HUDEP-2 (cell line): ENCODE measurements at regions not wholly inside any gene's neighbourhood (a gene's known extent, or its start where the extent isn't known, plus 50 kb on each side); places are given as distances from the start of the nearest gene placed in this dataset.

Source experiments
- DNase-seq, 76 experiments: peaks; one replicate each; lab custom pipeline; 2025; ENCODE audit not compliant: unreplicated experiment in 76 of 76; lab: John Stamatoyannopoulos, UW

DNA sequence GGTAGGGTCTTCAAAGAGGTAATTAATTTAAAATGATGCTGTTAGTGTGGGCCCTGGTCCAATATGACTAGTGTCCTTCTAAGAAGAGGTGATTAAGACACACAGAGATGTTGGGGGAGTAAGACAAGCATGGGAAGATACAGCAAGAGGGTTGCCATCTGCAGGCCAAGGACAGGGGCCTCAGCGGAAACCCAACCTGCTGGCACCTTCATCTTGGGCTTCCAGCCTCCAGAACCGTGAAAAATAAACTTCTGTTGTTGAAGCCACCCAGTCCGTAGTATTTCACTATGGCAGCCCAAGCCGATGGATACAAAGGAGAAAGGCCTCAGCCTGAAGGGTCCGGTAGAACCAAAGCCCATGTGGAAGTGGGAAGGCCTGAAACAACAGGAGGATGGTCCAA is 161.7 kb upstream of the UBE2E1 start:
- no peak for DNase-seq

DNA sequence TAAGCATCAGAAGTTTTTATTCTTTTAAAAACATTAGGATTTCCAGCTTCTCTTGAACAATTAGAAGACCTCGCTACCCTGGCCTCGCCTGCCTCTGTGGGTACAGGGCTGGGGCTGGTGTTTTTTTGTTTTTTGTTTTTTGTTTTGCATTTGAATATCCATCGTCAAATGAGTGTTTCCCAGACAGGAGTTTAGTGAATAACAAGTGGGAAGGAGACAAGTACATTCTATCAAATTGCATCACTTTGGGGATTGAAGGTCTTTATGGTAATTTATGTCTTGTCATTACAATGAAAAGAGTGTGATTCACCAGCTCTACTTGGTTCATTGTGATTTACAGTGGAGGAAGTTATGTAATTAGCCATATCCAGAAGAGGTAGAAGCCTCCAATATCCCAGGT is 161.1 kb upstream of the UBE2E1 start:
- no peak for DNase-seq

DNA sequence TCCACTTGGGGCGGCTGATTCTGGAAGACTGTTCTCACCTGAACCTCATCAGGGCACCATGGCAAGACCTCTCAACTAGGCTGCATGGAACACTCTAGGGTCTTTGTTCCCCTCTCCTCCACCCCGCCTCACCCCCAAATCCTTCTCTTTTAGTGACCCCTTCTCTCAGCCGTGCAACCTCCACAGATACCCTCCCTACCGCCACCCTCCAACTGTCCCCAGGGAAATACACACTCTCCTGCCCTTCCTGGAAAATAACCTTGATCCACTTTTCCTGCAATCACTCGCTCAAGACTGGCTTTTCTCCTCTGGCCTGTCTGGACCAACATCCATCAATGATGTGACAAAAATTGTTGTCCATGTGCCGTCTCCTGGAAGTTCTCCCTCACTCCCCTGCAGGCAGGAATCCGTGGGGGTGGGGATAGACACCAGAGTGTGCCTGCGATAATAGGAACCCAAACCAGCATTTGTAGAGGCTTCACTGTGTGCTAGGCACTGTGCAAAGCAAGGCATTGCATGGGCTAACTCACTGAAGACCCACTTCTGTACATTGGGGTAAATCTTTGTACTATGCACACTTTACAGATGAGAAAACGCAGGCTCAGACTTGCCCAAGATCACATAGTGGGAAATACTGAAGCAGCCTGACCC is 160.1 kb upstream of the UBE2E1 start:
- no peak for DNase-seq

DNA sequence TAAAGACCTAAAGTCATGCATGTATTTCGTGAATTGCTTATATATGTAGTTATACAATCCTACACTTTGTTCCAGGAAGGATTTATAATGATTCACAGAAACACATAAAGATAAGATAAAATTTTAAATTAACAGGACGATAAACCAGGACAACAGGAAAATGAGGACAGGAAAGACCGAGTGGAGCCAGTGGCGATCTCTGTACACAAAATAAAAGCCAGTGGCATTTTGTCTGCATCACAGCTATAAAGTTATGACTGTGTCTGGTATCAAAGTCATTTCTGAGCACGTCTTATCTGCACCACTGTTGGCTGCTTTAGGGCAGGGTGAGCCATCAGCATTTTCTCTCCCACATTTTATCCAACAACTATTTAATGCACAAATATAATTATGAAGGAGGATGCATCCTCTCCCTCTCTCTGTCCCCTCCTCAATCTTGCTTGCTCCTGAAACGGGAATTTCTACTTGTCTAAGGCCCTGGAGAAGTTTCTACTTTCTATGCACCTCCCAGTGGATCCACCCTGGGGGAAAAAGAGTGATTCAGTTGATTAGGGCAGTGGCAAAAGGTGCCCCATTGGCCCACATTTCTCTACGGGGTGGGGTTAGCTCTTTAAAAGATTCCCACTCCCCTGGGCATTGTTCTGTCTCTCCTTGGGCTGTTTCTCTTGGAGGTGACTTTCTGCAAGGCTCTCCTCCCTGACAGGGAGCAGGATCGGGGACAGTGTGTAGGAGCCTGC is 159.4 kb upstream of the UBE2E1 start:
- DNase-seq: no peak

DNA sequence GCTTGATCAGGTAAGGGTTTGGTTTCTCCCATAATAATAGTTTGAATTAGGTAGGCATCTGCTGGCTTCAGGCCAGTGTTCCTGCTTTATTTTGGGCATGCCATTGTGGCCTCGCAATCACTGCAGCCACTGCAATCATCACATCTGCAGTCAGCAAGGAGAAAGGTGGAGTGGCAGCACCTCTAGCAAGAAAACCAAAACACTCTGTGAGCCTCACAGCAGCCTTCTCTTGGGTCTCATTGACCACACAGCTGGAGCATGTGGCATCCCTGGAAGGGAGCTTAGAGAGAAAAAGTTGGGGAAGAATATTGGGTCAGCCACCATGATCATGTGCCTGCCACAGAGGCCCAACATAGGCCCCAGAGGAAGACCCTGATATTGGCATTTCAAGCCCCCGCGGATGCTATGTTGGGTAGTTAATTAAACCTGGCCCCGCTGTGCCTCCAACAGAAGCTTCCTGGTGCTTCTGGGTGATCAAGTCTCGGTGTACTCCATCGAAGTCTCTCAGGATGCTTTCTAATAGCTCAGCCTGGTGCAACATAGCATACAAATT is 158.0 kb upstream of the UBE2E1 start:
- DNase-seq: no peak

DNA sequence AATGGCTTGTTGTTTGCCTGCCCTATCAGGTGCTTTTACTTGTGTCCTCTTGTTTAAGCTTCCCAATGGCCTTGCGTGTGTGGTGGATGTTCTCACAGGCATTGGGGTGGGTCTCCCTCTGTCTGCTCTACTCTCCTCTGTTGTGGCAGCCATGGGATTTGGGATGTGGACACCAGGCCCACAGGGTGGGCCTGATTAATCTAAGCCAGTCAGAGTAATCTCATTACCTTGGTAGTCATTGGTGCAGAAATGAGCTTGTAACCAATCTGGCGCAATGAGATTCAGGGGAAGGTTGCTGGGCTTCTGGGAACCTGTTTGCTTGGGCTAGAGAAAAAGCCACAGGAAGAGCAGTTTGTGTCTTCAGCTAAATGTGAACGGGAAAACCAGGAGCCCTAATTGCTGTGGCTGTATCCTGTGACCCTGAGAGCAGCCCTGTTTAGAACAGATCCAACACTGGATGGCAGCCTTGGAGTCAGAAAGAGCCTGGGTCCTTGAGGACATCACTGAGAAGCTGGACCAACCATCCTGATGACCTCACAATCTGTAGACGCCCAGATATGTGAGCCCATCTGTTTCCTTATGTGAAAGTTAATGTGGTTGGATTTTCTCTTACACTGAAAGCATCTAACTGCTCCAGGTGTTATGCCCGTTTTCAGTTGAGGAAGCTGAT is 157.3 kb upstream of the UBE2E1 start:
- DNase-seq: no peak

DNA sequence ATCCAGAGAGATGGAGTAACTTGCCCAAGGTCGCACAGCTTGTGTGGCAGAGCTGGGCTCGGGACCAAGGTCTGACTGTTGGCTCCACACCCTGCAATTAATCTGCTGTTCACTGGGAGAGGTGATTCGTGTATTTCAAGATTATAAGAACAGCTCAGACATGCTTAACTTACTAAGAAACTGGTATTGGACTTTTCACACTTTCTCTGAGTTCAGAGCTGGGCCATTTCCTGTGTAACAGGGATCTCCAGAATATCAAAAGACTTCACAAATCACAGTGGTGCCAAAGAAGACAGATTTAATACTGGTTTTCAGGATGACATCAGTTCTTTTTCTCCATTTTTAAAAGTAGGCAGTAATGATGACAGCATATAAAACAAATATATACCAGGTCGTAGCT is 156.8 kb upstream of the UBE2E1 start:
- DNase-seq: no peak

DNA sequence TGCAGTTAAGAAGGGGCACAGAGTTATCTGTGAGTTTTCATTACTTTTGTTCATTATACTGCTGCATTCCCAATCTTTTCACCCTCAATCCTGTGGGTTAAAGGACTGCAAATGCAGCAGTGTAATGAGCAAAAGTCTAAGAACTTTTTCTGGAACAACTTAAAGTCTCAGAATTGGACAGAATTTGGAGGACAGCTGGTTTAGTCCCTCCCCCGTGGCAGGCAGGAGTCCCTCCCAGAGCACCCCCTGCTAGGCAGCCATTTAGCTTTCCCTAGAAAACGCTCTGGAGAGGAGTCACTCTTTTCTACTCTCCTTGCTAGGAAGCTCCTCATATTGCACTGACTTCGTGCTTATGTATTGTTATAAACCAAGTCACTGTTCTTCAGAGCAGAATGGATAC is 156.3 kb upstream of the UBE2E1 start:
- DNase-seq: no peak

DNA sequence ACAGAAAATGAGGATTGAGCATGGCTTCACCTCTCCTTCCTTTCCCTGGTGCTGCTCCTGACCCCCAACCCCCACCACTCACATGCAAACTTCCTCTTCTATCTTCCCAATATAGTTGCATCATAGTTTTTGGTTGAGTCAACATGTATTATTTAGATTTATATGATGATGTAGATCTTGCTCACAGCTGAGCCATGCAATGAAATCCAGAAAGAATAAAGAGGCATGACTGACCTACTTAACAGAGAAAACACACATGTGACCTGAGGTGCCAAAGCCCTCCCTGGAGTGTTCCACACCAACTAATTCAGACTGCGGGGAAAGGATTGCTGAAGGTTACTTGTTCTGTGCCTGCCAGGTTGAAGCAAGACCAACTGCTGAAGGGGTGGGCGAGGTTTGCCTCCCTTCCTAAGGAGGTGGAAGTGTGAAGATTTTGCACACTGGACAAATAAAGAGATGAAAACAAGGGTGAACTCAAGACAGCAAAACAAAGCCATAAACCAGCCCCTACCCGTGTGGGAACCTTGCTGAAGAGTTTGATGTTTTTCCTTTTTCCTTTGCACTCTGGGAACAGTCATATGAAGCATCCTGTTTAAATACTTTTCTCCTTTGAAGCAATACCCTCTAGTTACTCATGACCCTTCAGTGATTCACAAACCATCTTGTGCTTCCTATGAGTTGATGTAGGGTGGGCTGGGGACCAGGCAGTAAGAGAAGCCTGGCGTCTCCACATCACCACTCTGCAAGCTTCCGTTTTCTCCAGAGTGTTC is 155.2 kb upstream of the UBE2E1 start:
- DNase-seq: no peak

DNA sequence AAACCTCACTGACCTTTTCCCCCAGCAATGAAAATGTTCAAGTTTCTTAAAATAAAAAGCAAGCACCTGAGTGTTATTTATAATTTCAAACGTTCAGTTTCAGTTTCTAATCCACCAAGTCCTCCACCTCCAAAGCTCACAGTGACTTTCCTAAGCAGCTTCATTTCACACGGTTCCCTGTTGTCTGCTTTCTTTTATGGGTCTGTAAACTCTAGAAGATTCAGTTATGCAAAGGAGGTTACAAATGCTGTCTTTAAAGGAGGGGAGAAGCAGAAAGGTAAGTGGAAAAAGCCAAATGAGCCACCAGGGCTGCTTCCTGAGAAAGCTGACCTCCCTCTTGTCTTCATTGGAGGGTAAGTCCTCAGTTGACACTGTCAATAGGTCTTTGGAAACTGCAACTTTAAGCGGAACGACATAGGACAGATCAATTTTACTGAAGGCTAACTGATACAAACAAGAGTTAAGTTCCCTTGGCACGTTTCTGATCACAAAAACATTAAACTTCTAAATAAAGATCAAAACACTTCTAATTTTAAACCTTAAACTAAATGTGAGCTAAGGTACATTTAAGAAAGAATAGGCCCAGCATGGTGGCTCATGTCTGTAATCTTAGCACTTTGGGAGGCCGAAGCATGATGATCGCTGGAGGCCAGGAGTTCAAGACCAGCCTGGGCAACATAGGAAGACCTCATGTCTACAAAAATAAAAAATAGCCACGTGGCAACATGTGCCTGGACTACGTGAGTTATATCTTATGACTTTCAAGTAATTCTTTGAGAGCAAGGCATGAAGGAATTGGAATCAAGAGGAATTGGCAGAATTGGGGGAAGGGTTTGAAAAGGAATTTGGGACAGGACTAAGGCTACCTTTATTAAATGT is 151.9 kb upstream of the UBE2E1 start:
- no peak for DNase-seq

DNA sequence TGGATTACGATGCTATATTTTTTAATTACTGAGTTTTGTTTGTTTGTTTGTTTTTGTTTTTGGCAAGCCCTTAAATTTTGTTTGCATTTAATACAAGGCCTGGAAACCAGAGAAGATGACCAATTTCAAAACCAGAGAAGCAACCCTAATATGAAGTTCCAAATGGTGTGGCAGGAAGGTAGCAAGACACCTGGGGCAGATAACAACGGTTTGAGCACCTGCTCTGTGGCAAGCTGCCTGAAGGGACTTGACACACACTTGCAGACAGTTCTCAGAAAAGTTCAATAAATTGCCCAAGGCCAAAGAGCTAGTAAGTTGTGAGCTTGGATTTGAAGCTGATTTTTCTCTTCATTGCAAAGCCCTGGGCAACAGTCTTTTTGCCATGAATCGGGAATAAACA is 151.2 kb upstream of the UBE2E1 start:
- DNase-seq: no peak

DNA sequence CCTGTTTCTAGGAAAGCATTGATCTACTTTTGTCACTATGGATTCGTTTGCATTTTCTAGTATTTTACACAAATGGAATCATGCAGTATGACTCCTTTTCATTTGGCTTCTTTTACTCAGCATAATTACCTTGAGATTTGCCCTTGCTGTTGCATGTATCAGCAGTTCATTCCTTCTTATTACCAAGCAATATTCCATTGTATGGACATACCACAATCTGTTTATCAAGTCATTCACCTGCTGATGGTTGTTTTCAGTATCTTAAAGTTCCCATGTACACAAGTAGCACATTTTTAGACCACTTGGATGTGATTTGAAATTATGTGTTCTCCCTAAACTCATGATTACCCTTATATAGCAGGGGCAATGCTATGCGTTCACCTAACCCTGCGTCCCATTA is 150.0 kb upstream of the UBE2E1 start:
- no peak for DNase-seq

DNA sequence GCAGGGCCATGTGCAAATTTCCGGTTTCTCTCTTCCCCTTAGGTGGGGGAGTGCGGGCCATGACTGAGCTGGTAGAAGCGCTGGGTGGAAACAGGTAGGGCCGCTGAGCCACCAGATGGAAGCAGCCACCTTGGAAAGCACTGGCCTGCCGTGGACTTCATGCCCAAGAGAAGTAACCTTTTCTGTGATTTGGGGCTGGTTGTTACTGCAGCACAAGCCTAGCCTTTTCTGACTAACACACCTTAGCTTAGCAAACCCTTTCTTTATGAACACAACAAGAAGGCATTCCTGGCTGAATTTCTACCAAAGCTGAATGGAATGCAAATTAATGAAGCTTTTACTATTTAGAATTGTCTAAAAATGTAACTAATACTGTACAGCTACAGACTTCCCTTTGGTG is 149.6 kb upstream of the UBE2E1 start:
- no peak for DNase-seq

DNA sequence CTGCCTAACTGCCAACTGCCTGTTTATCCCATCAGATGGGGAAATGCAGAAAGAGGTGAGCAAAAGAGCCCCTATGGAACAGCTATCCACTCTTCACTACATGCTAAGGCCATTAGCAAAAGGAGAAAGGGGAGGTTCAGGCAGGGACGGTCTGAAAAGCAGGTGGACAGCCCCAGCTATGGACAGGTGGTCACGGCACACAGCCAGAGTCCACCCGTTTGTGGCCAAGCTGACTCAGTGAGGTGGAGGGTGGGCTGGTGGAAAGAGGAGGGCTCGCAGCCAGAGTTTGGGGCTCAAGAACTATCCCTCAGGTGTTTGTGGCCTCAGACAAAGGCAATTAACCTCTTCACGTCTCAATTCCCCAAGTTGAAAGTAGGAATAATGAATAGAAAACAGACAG is 148.9 kb upstream of the UBE2E1 start:
- no peak for DNase-seq

DNA sequence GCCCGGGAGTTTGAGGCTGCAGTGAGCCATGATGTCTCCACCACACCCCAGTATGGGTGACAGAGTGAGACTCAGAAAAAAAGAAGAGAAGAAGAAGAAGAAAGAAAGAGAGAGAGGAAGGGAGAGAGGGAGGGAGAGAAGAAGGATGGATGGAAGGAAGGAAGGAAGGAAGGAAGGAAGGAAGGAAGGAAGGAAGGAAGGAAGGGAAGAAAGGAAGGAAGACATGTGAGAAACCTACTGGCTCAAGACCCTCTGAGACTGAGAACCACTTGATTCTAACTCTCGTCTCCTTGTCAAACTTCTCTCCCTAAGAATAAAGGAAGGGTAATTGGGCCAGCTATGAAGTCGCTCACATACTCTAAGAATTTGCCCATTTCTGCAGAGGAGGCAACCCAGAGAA is 148.1 kb upstream of the UBE2E1 start:
- no peak for DNase-seq

DNA sequence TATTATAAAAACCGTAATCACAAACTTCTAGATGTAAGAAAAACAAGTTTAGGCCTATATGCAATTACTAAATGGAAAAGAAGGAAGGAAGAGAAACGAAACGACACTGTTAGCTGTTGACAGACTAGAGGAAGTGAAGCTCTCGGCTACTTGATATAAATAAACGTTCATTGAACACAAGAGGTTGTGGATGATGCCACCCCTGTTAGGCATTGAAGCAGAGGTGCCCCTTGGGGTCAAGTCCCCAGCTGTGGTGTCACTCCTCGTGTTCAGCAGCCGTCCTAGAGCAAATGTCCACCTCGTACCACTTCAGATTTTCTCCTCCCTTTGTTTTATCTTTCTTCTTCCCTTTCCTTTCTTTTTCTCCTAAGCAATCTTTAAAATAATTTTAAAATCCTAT is 146.5 kb upstream of the UBE2E1 start:
- no peak for DNase-seq

DNA sequence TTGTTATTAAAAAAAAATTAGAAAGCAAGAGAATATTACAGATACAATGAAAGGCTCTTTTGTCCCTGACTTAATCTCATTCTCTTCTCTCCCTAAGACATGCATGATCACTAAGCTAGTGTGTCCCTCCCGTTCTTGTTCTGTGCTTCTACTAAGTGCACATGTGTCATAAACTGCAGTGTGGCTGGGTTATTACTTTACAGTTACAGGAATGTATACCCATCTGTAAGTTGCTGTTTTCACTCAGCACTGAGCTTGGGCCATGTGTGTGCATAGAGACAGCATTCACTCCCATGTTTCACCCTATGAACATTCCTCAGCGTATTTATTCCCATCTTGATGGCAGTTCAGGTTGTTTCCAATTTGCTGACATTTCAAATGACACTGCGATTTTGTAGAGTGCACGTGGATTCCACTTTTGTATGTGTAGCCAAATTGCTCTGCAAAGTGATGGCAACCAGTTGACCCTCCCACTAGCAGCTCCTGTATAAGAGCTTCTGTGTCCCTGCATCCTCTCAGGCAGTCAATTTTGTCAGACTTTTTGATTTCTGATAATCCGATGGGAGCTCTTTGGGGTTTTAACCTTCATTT is 145.8 kb upstream of the UBE2E1 start:
- DNase-seq: no peak

DNA sequence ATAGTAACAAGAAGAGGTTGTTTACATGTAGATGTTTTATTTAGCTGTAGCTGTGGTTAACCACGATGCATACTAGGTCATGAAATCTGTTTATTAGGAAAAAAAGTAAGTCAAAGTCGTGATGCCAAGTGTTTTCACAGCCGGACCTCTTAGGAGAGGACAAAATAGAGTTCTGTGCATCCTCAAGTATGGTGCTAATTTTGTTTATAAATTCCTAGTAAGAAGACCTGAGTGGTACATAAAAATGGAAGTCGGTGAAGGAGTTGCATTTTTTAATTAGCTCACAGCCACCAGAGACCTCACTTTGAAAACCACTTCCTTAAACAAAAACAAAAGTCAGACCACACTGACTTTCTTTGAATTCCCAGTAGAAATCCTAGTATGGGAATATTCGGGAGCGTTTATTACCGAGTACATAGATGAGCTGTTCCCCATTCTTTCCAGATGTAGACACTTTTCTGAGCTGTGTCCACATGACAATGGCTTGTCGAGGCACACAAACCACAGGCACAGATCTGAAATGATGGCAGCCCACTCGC is 143.6 kb upstream of the UBE2E1 start:
- no peak for DNase-seq

DNA sequence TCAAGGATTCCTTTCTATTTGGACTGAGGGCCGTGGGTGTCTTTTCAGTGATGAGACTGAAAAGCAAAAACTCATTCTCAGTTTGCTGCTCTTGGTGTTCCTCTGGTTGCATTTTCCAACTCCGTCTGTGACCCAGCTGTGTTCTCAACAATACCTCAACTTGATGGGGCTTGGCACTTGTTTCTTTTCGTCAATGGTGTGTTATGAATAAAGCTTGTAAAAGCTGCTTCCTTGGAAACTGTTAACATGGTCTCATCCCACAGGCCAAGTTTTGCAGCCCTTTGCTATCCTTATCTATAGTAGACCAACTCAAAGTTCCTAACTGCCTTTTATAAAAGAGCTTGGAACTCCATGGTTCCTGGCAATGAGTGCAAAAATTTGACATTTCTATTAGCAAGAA is 142.5 kb upstream of the UBE2E1 start:
- no peak for DNase-seq
